Activated gamma-delta T cell treated with anti-CD3 and anti-CD28 coated beads, Interleukin-2, amount 50 U/mL, for 16 hours (primary cell): ENCODE measurements at regions not wholly inside any gene's neighbourhood (a gene's known extent, or its start where the extent isn't known, plus 50 kb on each side); places are given as distances from the start of the nearest gene placed in this dataset.

Experiments
- DNase-seq: peaks from one replicate; pipeline ENCODE4 v3.0.0-alpha.2; 2020; ENCODE audit warnings: low read depth

- DNase-seq, result no peak
Observed at GRCh38 chr2:172204309-172204708, 101.6 kb upstream of the DLX2 start.

GRCh38 chr2:172204762-172205161 is 102.1 kb upstream of the DLX2 start:
- no peak for DNase-seq

DNA sequence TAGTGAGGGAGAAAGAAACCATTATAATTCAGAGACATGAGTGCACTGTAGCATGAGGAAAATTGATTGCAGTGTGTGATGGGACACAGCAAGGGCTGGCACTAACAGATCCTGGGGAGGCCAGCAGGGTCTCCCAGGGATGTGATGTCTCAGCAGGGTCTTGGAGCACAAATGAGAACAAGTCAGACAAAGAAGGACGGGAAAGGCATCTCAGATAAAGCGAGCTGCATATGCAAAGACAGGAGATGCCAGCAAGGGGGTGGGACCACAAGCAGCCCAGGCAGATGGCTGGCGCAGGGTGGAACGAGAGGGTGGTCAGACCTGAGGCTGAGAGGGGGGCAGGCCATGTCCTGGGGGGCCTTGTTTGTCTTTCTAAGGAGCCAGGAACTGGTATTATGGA is 102.6 kb upstream of the DLX2 start:
- no peak for DNase-seq

DNA sequence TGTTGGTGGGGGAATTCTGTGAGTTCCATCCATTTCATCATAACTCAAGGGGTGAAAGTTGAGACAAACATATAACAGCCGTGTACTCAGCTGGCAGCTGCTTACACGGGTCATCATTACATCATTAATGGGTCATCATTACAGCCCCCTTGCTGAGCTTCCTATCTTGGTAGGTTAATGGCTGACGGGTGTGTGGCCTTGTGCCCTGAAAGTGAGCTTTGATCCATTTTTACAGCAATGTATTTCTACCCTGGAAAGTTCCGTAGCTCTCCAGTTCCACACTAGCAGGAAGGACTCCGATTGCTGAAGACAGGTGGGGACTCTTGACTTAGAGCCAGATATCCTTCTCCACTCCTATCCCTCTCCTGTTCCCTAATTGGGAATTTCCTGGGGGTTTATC is 105.2 kb upstream of the DLX2 start:
- no peak for DNase-seq

GRCh38 chr2:172208791-172209325 is 106.2 kb upstream of the DLX2 start:
- DNase-seq, result no peak

GRCh38 chr2:172210599-172210998 is 107.9 kb upstream of the DLX2 start:
- DNase-seq, result no peak

- no peak for DNase-seq
Observed at GRCh38 chr2:172211512-172211911, 108.8 kb upstream of the DLX2 start.

DNA sequence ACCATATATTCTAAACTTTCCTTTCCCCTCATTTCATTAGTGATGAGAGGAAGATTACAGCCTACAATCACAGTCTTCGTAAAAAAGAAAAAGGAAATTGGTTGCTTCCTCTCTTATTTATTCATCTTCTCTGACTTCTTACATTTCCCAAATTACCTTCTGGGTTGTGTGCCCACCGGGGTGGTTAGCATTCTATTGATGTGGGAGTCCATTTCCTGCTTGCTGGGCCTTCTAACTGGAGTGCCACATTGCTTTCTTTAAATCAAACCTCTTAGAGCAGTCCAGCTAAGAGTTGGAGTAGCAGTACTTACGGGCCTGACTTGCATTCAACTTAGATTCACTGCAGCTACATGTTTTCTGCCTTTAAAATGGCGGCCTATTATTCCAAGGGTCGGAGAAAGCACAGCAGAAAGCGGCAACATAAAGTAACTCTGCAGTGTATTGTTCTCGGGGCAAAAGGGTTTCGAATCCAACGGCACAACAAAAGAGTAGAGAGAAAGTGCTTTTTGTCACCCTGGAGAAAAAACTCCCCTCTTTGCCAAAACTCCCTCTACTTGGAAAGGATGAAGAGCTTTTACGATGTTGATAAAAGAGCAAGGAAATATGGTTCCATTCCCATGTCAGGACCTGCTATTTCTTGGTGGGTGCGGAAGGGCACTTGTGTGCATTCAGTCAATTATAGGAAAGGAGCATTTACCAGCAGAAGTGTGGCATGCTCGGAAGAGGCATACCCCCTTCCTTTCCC is 110.6 kb upstream of the DLX2 start:
- no peak for DNase-seq

DNA sequence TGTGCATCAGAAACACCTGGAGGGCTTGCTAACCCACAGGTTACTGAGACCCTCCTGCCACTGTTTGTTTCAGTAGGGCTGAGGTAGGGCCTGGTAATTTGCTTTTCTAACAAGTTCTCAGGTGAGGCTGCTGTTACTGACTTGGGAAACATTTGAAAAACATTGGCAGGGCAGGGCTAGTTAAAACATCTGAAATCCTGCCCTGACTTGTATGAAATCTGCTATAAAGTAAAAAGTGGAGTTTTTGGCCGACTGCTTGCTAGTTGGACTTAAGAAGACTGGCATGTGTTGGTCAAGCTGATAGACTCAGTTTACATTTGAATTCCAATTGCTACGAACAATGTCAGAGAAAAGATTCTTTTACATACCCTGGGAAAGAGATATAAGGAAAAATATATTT is 111.6 kb upstream of the DLX2 start:
- no peak for DNase-seq

DNA sequence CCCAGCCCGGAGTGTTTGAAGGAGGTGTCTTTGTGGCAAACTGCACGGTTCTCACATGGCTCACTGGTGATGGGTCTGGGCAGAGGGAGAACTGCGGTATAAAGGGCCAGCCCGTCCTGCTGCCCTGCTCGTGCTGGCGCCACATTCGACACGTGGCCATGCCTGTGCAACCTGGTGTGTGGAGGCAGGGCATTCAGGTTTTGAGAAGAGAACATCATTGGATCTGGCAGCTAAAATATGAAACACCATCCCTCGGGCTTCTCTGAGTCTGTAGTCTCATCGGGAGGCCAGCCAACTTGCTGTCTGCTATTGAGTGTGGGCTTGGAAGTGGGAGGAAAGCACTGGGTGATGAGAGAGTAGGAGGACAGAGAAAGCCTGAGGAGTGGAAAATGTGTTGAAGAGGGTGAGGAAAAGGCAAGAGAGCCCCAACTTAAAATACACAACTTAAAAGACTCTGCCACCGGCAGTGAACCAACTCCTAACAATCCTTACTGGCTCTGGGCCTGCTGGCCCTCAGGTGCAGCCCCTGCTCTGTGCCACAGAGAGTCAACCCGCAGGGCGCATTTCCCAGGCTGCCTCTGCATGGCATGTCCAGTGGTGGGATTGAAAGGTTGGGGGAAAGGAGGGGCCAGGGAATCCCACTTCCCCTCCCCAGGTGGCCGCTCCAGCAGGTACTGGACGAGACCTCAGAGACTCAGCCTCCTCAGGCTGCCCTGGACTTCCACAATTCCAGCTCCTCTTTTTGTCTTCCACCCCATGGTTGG is 112.7 kb upstream of the DLX2 start:
- DNase-seq, result no peak

- DNase-seq, result no peak
Observed at GRCh38 chr2:172215936-172216335, 113.2 kb upstream of the DLX2 start.

DNA sequence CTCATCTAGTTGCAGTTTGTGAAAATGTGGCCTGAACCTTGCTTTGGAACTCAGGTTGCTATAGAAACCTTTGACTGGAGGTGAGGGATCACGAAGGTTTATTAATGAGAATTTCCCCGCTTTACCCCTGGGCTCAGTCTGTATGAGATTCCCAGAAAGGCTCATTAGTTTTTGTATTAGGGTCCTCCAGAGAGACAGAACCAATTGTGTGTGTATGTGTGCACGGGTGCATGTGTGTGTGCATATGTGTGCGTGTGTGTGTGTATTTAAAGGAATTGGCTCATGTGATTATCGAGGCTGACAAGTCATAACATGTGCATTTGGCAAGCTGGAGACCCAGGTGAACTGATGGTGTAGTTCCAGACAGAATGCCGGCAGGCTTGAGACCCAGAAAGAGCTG is 113.8 kb upstream of the DLX2 start:
- no peak for DNase-seq

- no peak for DNase-seq
Observed at GRCh38 chr2:172219201-172219600, 116.5 kb upstream of the DLX2 start.

DNA sequence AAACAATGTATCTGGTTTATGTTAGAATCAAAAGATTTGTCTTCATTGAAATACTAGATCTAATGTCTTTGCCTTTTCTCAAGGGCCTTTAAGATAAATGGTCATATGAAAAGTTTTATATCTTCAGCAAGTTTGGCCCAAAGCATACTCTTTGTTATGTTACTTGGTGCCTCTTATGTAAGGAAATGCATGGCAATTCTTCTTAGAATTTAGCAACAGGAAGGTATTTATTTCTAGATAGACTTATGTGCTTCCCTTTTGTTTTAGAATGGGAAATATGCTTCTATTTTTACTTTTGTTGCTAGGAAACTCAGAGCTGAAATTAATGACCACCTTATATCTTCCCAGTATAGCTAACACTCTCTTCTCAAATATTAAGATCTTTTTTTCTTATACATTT is 117.4 kb upstream of the DLX2 start:
- DNase-seq, result no peak

GRCh38 chr2:172223601-172224054 is 120.9 kb upstream of the DLX2 start:
- no peak for DNase-seq

- DNase-seq, result no peak
Observed at GRCh38 chr2:172225786-172226185, 123.1 kb upstream of the DLX2 start.

DNA sequence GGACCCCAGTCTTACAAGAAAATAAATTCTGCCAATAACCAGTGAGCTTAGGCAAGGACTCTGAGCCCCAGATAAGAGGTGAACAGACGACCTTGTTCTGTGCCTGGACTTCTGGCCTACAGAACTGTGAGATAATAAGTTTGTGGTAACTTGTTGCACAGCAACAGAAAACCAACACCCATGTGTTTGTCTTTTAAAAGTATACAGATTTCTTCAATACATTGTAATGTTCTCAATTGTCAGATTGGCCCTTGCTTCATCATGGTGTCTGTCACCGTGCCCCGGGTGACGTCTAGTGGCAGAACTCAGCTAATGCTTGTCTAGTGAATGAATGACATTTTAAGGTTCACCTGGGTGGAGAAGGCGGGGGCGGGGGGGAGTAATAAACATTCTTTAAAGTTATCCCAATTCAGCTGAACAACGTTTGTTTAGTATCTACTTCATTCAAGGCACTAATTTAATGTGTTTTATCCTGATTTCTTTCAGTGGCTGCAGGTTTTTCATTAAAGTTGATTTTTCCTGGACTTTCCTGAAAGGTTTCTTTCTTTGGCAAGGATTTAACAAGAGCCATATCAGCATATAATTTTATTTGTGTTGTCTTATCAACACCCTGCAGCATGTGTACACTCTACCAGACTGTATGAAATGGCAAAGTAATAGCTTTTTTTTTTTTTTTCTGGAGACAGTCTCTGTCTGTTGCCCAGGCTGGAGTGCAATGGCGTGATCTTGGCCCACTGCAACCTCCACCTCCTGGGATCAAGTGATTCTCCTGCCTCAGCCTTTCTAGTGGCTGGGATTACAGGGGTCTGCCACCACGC is 123.8 kb upstream of the DLX2 start:
- no peak for DNase-seq

DNA sequence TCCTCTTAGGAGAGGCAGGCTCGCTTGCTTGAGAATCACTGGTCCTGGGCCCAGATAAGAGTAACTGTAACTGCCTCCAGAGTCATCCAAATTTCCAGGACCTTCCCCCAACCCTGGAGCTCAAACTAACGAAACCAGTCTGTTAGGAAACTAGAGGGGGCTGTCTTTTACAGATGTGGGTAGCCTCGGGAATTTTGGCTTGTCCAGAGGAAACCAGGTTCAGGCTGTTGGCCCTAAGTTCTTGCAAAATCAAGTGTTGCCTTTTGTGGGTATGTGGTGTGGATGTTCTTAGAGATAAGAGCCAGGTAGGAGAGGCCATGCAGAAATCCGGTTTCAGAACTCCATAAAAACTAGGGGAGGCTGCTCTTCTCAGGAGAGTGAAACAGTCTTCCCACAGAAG is 125.0 kb upstream of the DLX2 start:
- no peak for DNase-seq

DNA sequence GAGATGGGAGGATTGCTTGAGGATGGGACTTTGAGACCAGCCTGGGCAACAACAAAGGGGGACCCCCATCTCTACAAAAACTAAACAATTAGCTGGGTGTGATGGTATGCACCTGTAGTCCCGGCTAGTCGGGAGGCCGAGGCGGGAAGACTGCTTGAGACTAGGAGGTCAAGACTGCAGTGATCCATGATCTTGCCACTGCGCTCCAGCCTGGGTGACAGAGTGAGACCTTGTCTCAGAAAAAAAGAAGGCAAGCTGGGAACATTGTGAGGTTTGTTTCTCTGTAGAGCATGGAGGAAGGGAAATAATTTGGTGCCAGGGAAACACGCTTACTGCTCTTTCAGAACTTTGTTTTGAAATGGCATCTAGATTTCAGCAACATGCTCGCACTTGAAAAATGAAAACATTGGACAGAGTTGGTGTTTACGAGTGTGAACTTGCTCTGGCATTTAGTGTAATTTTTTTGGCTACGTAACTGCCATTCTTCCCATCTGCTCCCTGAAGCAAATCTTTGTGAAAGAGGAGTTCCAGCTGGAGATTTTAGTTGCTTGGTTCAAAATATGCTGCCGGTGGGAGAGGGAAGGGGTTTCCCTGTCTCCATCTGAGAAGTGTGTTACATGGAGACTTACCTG is 125.6 kb upstream of the DLX2 start:
- DNase-seq, result no peak

DNA sequence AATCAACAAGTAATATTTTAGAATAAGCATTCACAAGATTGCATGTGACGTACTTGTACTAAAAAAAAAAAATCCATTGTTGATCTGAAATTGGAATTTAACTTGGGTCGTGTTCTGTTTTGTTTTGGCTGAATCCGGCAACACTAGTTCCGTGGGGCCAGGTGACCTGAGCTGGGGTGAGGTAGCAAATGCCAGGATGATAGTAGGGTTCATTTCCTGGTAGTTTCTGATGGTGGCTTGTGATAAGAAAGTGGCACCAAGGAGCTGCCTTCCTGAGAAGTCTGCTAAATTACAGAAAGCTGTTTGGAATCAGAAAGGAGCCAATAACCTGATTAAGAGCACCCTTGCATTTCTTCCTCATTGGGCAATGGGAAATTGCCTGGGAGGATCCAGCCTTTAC is 126.4 kb upstream of the DLX2 start:
- no peak for DNase-seq

- no peak for DNase-seq
Observed at GRCh38 chr2:172230332-172230888, 127.7 kb upstream of the DLX2 start.
